NB4 (cell line): ENCODE measurements at regions not wholly inside any gene's neighbourhood (a gene's known extent, or its start where the extent isn't known, plus 50 kb on each side); places are given as distances from the start of the nearest gene placed in this dataset.

ENCODE experiments used
- DNase-seq: peaks from one replicate; pipeline ENCODE4 v3.0.0; 2010; ENCODE audit warnings: low read depth
- H3K4me3 ChIP-seq: one replicate; pipeline ENCODE4 v1.5.1; 2011; ENCODE audit warnings: mild to moderate bottlenecking, low read depth, low read length, moderate library complexity
- CTCF ChIP-seq: IDR thresholded peaks from one replicate; pipeline ENCODE4 v1.5.1; 2012; ENCODE audit warnings: low read depth, low read length
- MAX ChIP-seq: IDR thresholded peaks from 2 replicates; pipeline ENCODE4 v1.6.1; 2011; ENCODE audit warnings: low read depth, low read length
- MYC ChIP-seq: IDR thresholded peaks from 2 replicates; pipeline ENCODE4 v1.6.1; 2011; ENCODE audit warnings: low read depth, low read length
- POLR2A ChIP-seq: IDR thresholded peaks from 2 replicates; pipeline ENCODE4 v1.6.1; 2011; ENCODE audit warnings: mild to moderate bottlenecking; ENCODE audit not compliant: insufficient read length; ENCODE audit errors: extremely low read depth

DNA sequence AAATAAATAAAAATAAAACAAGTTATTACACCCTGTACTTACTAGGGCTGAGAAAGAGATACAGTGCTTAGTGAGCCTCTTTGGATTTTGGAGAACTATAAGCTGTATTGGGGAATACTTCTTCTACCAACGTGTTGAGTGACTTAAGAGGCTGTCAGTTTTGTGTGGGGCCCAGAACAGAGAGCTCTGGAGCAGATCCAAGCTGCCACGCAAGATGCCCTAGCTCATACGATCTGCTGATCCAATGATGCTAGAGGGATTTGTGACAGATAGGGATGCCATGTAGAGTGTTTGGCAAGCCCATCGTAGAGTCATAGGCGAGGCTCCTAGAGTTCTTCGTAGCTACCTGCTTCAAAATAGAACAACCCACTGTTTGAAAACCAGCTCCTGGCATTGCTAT is 60.3 kb upstream of the KLF3 start:
- no peak for DNase-seq
- TF ChIP-seq CTCF, result no peak
- no peak for TF ChIP-seq MYC
- no peak for TF ChIP-seq POLR2A
- no peak for TF ChIP-seq MAX
- no peak overlapping the region for H3K4me3 ChIP-seq

DNA sequence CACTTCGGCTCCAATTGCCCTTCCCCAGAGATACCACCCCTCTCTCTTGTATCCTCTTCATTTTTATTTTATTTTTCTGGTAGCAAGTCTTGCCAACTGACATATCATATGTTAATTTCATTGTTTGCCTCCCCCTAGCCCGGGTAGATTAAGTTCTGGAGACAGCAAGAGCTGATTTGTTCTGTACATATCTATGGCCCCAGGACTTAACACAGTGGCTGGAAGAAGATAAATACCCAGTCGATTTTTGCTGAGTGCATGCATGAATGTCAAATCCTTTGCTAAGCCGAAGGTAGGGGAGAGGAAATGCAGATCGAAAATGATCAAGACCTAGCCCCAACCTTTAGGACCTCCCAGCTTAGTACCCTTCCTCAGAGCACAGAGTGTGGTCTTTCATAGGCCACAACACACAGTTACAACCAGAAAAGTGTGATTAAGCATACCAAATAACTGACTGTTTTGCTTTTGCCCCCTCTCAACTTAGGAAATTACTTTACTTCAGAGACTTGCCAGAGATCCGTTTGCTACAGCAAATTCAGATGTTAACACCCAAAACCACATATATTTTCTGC is 58.7 kb upstream of the KLF3 start:
- no peak overlapping the region for H3K4me3 ChIP-seq
- no peak for DNase-seq
- TF ChIP-seq POLR2A (no peak), MAX (no peak), MYC (no peak), CTCF (no peak)

DNA sequence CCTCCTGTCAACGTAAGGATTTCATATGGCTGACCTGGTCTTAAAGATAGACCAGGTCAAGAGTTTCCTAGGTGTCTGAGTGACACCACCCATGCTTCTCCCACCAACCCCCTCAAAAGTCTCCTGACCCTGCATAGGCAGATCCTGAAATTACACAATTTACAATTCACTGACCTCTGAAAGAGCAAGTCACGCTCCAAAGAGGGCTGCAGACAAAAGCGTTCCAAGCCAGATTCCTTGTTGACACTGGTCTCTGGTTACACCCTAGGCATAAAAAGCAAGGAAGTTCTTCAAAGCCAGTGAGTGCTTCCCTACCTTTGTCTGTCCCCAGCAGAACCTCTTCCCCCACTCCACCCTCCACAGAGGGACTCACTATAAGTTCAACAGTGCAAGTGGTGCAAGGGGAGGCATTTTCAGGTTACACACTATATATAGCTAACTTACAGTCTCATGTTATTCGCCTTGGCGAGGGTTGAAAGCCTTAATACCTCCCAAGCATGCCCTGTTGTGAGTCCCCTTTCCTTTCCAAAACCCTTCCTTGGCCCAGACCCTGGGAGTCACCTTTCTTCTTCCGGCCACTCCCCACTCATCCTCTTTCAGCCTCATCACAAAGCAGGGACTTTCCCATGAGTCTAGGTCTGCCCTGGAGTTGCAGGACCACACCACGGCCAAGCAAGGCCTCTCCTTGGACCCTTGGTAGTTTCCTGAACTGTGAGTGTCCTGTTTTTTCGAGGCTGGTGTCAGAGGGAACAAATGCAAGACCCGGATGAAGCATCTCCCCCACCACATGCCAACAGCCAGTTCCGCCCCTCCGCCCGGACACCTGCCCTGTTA is 58.0 kb upstream of the KLF3 start:
- no peak overlapping the region for H3K4me3 ChIP-seq
- TF ChIP-seq POLR2A, result no peak
- no peak for TF ChIP-seq MAX
- TF ChIP-seq MYC, result no peak
- no peak for DNase-seq

DNA sequence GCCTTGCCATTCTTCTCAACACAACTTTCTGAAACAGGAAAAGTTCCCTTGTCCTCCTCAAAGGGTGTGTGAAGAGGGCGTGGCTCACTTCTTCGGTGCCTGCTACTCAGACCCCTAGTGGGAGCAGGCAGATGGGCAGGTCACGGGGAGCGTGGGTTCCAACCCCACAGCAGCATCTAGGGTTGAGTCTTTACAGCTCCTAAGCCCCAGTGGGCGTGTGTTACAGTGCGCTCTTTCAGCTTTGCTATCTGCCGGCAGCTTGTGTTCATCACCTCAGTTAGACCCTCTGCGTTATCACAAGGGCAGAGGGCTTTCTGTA is 57.5 kb upstream of the KLF3 start:
- no peak overlapping the region for H3K4me3 ChIP-seq
- DNase-seq, result no peak
- TF ChIP-seq CTCF (peak; percentile 5), POLR2A (no peak), MYC (no peak), MAX (no peak)

DNA sequence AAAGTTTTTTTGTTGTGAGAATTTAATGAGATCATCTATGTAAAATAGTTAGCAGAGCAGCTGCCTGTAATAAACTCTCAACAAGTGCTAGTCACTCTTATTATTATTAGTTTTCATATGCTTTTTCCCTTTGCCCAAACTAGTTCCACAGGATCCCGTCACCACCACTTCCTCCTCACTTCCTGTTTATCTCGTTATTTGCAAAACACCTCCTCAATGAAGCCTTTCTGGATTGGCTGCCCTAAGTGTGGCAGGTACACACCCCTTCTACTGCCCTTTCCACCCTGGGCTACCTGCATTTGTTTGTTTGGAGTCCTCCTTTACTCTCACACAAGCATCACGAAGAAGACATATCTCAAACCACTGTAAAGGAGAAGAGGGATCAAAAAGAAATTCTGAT is 54.4 kb upstream of the KLF3 start:
- no peak overlapping the region for H3K4me3 ChIP-seq
- DNase-seq, result no peak
- TF ChIP-seq MAX, result no peak
- no peak for TF ChIP-seq POLR2A
- TF ChIP-seq MYC, result no peak
- no peak for TF ChIP-seq CTCF

- DNase-seq, result no peak
- H3K4me3 ChIP-seq, result no peak overlapping the region
- no peak for TF ChIP-seq MYC
- no peak for TF ChIP-seq CTCF
- TF ChIP-seq POLR2A, result no peak
- no peak for TF ChIP-seq MAX
These were observed 53.5 kb upstream of the KLF3 start for GRCh38 chr4:38610521-38610920.
